Ovary (tissue), 3 donors: ENCODE measurements at regions not wholly inside any gene's neighbourhood (a gene's known extent, or its start where the extent isn't known, plus 50 kb on each side); places are given as distances from the start of the nearest gene placed in this dataset.

Source experiments
- POLR2A ChIP-seq: fragments of 450-650 bp; IDR thresholded peaks from one replicate; pipeline ENCODE4 v1.6.1; 2017; ENCODE audit warnings: antibody characterized with exemption, mild to moderate bottlenecking, moderate library complexity
- TF ChIP-seq, protein P1 (sequence below), 3 donors: fragments of 450-650 bp in 2 of 3; fragments of 200-600 bp in 1 of 3; IDR thresholded peaks; one replicate each; pipeline versions ENCODE4 v1.5.1 to v1.8.0; 2016 to 2022; ENCODE audit warnings: antibody characterized with exemption in 3 of 3, mild to moderate bottlenecking in 1 of 3
- donor health status: DM: no; HTN: no; CAD: no.

DNA sequence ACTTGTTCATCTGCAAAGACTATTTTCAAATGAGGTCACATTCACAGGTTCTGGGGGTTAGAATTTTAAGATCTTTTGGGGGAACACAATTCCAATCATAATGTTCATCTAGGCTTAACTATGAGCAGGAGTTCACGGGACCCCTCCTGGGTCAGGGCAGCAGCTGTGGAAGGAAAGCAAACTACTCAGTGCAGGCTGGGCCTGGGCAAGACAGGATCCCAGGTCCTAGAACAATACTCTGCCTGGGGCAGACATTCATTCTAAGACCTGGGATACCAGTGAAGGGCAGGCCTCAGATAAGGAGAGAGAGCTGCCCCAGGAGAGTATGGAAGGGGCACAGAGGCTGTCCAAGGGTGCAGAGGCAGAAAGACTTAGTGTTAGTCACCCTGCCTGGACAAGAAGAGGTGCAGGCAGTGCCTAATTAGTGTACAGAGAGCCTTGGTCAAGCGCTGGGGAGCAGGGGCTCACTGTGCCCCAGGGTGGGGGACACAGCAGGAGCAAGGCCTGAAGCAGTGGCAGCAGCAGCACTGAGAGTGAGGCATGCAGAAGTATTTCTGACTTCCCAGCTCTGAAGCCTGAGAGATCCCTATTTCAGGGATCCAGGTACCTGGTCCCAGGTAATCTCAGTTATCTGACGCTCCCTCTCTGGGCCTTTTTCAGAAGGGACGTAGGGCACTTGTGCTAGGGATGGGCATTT, 123.0 kb upstream of the MAMLD1 start:
- TF ChIP-seq, protein P1, sequence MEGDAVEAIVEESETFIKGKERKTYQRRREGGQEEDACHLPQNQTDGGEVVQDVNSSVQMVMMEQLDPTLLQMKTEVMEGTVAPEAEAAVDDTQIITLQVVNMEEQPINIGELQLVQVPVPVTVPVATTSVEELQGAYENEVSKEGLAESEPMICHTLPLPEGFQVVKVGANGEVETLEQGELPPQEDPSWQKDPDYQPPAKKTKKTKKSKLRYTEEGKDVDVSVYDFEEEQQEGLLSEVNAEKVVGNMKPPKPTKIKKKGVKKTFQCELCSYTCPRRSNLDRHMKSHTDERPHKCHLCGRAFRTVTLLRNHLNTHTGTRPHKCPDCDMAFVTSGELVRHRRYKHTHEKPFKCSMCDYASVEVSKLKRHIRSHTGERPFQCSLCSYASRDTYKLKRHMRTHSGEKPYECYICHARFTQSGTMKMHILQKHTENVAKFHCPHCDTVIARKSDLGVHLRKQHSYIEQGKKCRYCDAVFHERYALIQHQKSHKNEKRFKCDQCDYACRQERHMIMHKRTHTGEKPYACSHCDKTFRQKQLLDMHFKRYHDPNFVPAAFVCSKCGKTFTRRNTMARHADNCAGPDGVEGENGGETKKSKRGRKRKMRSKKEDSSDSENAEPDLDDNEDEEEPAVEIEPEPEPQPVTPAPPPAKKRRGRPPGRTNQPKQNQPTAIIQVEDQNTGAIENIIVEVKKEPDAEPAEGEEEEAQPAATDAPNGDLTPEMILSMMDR (IDR thresholded peaks at IDR 0.05): no peak
- TF ChIP-seq POLR2A: no peak
